ENCODE measurements at regions not wholly inside any gene's neighbourhood (a gene's known extent, or its start where the extent isn't known, plus 50 kb on each side); places are given as distances from the start of the nearest gene placed in this dataset.

- TF ChIP-seq CTCF (IDR thresholded peaks at IDR 0.05 in 4 of 5, conservative IDR thresholded peaks at IDR 0.05 in 1 of 5) (no peak), POLR2A (IDR thresholded peaks at IDR 0.05) (no peak)
Observed at GRCh38 chr21:16755061-16755460, 757.8 kb upstream of the CXADR start.

All from gastrocnemius medialis (tissue), 4 donors.